OCI-LY7 (cell line): ENCODE measurements at regions not wholly inside any gene's neighbourhood (a gene's known extent, or its start where the extent isn't known, plus 50 kb on each side); places are given as distances from the start of the nearest gene placed in this dataset.

Experiments used
- EZH2phosphoT487 ChIP-seq: fragments of 200-600 bp; sonication (generic); IDR thresholded peaks from 2 replicates; pipeline ENCODE4 v1.6.1; 2018; ENCODE audit warnings: low read depth, borderline replicate concordance, mild to moderate bottlenecking, mixed run types, antibody characterized with exemption, low read length, moderate library complexity, mixed read lengths
- TF ChIP-seq, protein P1 (sequence below): fragments of 200-600 bp; sonication (generic); conservative IDR thresholded peaks from 2 replicates; pipeline ENCODE4 v1.5.1; 2014; ENCODE audit warnings: mild to moderate bottlenecking, antibody characterized with exemption, low read length, moderate library complexity, mixed read lengths

DNA sequence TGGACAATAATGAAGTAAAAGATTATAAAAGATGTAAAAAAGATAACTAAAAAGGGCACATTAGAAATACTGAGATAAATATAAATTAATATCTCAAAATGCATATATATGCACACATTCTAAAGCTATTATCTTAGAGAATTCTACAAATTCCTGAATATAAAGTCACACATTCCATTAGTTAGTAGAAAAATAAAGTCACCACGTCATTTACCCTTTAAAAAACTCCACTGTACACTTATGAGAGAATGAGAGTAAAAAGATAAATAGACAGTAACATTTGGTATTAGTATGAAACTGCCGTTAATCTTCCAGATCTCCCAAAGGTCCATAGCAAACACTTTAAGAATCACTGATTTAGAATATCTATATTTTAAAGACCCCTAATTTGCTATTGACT lies 67.2 kb upstream of the IL15 start:
- TF ChIP-seq, protein P1, sequence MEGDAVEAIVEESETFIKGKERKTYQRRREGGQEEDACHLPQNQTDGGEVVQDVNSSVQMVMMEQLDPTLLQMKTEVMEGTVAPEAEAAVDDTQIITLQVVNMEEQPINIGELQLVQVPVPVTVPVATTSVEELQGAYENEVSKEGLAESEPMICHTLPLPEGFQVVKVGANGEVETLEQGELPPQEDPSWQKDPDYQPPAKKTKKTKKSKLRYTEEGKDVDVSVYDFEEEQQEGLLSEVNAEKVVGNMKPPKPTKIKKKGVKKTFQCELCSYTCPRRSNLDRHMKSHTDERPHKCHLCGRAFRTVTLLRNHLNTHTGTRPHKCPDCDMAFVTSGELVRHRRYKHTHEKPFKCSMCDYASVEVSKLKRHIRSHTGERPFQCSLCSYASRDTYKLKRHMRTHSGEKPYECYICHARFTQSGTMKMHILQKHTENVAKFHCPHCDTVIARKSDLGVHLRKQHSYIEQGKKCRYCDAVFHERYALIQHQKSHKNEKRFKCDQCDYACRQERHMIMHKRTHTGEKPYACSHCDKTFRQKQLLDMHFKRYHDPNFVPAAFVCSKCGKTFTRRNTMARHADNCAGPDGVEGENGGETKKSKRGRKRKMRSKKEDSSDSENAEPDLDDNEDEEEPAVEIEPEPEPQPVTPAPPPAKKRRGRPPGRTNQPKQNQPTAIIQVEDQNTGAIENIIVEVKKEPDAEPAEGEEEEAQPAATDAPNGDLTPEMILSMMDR, result no peak
- no peak for TF ChIP-seq EZH2phosphoT487
